Adrenal gland (tissue), 9 donors: ENCODE measurements at regions not wholly inside any gene's neighbourhood (a gene's known extent, or its start where the extent isn't known, plus 50 kb on each side); places are given as distances from the start of the nearest gene placed in this dataset.

Source experiments
- DNase-seq, 7 donors: peaks; one replicate each; pipeline ENCODE4 v3.0.0-alpha.2; 2019 to 2020
- H3K27ac ChIP-seq, 5 donors: fragments of 200-600 bp; sonication (generic) in 4 of 5; 1 replicate in 3 of 5; 2 replicates in 2 of 5; pipeline versions ENCODE4 v1.5.1 to v1.8.0; 2016 to 2020; ENCODE audit warnings: mild to moderate bottlenecking in 1 of 5
- H3K27me3 ChIP-seq: fragments of 200-600 bp; 2 replicates; pipeline ENCODE4 v1.8.0; 2021
- H3K36me3 ChIP-seq, 2 donors: fragments of 200-600 bp; replicated peaks in 1 of 2; 1 replicate in 1 of 2; 2 replicates in 1 of 2; pipeline versions ENCODE4 v1.5.1 to v1.8.0; 2018 to 2022
- H3K4me1 ChIP-seq, 2 donors: fragments of 200-600 bp; replicated peaks in 1 of 2; 1 replicate in 1 of 2; 2 replicates in 1 of 2; pipeline versions ENCODE4 v1.5.1 to v1.8.0; 2018 to 2021
- H3K4me3 ChIP-seq, 4 donors: fragments of 200-600 bp; sonication (generic) in 3 of 4; one replicate each; pipeline ENCODE4 v1.5.1; 2016 to 2018
- H3K9me3 ChIP-seq, 3 donors: fragments of 200-600 bp; sonication (generic) in 1 of 3; replicated peaks in 1 of 3; 1 replicate in 2 of 3; 2 replicates in 1 of 3; pipeline versions ENCODE4 v1.5.1 to v1.8.0; 2016 to 2021
- CTCF ChIP-seq, 6 experiments: fragments of 450-650 bp in 4 of 6; fragments of 200-600 bp in 2 of 6; sonication (generic) in 1 of 6; IDR thresholded peaks; 1 replicate in 5 of 6; 2 replicates in 1 of 6; pipeline versions ENCODE4 v1.5.1 to v1.8.0; 2016 to 2021; ENCODE audit warnings: antibody characterized with exemption in 6 of 6, mild to moderate bottlenecking in 2 of 6, moderate library complexity in 1 of 6
- POLR2A ChIP-seq, 2 donors: fragments of 450-650 bp; IDR thresholded peaks; one replicate each; pipeline ENCODE4 v1.6.1; 2017; ENCODE audit warnings: antibody characterized with exemption in 2 of 2, mild to moderate bottlenecking in 2 of 2, moderate library complexity in 1 of 2
- WGBS, 4 donors: extraction: QIAGEN DNeasy Blood & Tissue Kit in 2 of 4; methylation state at CpG; one replicate each; pipeline versions ENCODE4 v1.1.5 to v1.1.7; 2013 to 2017; 5-methylcytosine and 5-hydroxymethylcytosine counted together
- intact Hi-C, 2 donors: fragments of 100-400 bp; cut with DNase I; formaldehyde crosslinking; loops; one replicate each; pipeline versions ENCODE4 v1.14.1 to v1.15.0; 2022 to 2023
- donor health status: healthy with polysubstance abuse.
- donor health status: Bipolar disorder and iron deficiency.
- donor health status: DM: yes; HTN: yes; CAD: no.
- donor health status: DM: no; HTN: no; CAD: no.
- donor health status: DM: no; HTN: no; CAD: no.

DNA sequence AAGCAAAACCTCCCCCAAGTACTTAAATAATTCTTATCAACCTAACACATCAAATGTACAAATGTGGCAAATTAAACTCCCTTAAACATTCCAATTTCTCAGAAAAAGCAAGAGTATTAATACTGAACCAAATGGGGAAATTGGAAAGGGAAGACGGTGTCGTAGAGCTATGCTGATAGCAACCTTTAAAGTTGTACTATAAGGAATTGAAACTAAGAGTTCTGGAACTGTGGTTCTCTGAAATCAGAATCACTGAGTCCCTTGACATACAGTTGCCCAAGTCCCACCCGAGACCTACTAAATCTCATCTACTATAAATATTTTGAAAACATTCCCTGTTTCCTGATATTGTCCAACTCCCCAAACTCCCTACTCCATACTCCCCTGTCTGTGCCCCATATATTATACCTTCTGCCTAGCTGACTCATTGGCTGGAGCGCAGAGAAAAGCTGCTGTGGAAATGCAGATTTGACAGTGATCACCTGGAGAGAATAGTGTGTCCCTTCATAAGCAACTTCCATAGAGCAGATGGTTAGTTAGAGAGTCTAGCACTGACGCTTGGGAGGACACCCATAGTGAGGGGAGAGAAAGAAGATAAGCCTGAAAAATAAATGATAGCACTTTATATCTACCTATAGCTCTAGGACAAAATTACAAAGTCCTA is 51.4 kb upstream of the ITM2B start:
- TF ChIP-seq POLR2A (IDR thresholded peaks at IDR 0.05): no peak
- TF ChIP-seq CTCF (IDR thresholded peaks at IDR 0.05): no peak
- intact Hi-C loops: no loop called here
- H3K36me3 ChIP-seq: no peaks in the 10 kb centered on the region
- H3K4me3 ChIP-seq: no peak overlapping the region
- H3K27ac ChIP-seq: no peak overlapping the region
- no peaks in the 10 kb centered on the region for H3K27me3 ChIP-seq
- no peaks in the 10 kb centered on the region for H3K9me3 ChIP-seq
- 83 to 87% (median 83%) methylated on average over 5 of the region's 5 CpGs for WGBS, 4 donors
- DNase-seq: no peak
- H3K4me1 ChIP-seq: no peaks in the 10 kb centered on the region

- Histone ChIP-seq H3K27me3 (no peaks in the 10 kb centered on the region), H3K4me3 (no peak overlapping the region), H3K36me3 (no peaks in the 10 kb centered on the region), H3K9me3 (no peaks in the 10 kb centered on the region), H3K27ac (no peak overlapping the region), H3K4me1 (no peaks in the 10 kb centered on the region)
- whole genome bisulfite sequencing, 4 donors: 55 to 78% (median 76%) methylated on average over 2 of the region's 2 CpGs
- no peak for DNase-seq
- TF ChIP-seq CTCF (IDR thresholded peaks at IDR 0.05) (no peak), POLR2A (IDR thresholded peaks at IDR 0.05) (no peak)
- intact Hi-C loops: no loop called here
Measured at GRCh38 chr13:48178126-48178525, 54.9 kb upstream of the ITM2B start.

DNA sequence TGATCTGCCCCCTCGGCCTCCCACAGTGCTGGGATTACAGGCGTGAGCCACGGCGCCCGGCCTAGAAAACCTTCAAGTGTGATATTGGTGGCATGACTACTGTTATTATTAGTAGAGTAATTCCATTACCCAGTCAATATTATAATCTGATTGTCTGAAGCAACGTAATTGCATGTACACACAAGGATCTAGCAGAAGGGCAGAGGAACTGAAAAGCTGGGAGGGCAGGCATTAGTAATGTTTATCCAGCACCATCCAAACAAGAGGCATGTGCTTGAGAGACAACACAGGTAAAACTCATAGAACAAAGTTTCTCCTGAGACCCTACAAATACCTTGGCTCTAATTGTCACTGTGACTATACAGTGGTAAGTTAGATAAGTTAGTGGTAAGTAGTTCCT is 56.2 kb upstream of the ITM2B start:
- intact Hi-C loops: no loop called here
- TF ChIP-seq CTCF (IDR thresholded peaks at IDR 0.05): no peak
- TF ChIP-seq POLR2A (IDR thresholded peaks at IDR 0.05): no peak

DNA sequence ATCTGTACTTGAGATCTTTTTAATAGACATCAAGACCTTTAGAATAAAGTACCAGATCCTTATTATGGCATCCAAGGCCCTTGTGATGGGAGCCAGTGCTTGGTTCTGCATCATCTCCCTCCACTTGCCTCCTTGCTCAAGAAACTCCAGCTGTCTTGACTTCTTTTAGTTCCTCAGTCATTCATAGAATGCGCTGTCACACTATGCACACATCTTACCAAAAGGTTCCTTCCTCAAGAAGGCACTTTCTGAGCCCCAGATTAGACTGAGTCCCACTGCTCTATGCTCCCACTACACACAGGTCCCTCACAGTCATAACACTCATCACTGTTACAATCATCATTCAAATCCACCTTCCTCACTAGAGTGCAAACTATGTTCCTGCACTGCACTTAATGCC is 57.8 kb upstream of the ITM2B start:
- Histone ChIP-seq H3K36me3 (no peaks in the 10 kb centered on the region), H3K4me3 (no peak overlapping the region), H3K27me3 (no peaks in the 10 kb centered on the region), H3K27ac (no peak overlapping the region), H3K4me1 (no peaks in the 10 kb centered on the region), H3K9me3 (no peaks in the 10 kb centered on the region)
- 83 to 96% (median 88%) methylated on average over 1 of the region's 1 CpG for WGBS, 4 donors
- TF ChIP-seq POLR2A (IDR thresholded peaks at IDR 0.05) (no peak), CTCF (IDR thresholded peaks at IDR 0.05) (no peak)
- intact Hi-C loops: no loop called here
- no peak for DNase-seq

More for the DNA sequence above, 56.2 kb upstream of the ITM2B start:
- Histone ChIP-seq H3K4me3 (no peak overlapping the region), H3K4me1 (no peaks in the 10 kb centered on the region), H3K27ac (no peak overlapping the region), H3K27me3 (no peaks in the 10 kb centered on the region), H3K36me3 (no peaks in the 10 kb centered on the region), H3K9me3 (no peaks in the 10 kb centered on the region)
- 91 to 95% (median 95%) methylated on average over 6 of the region's 6 CpGs for WGBS, 4 donors
- no peak for DNase-seq
